SJSA1 (cell line): ENCODE measurements at regions not wholly inside any gene's neighbourhood (a gene's known extent, or its start where the extent isn't known, plus 50 kb on each side); places are given as distances from the start of the nearest gene placed in this dataset.

Source experiments
- DNase-seq, 2 experiments: peaks; one replicate each; pipeline ENCODE4 v3.0.0-alpha.2; 2015 to 2020; ENCODE audit warnings: low spot score in 2 of 2, low read depth in 1 of 2
- H3K27ac ChIP-seq: fragments of 250-450 bp; sonication (Bioruptor Pico); 2 replicates; pipeline ENCODE4 v1.5.1; 2020; ENCODE audit warnings: mild to moderate bottlenecking, moderate library complexity
- H3K27me3 ChIP-seq: fragments of 250-450 bp; sonication (Bioruptor Pico); replicated peaks from 2 replicates; pipeline ENCODE4 v1.5.1; 2020; ENCODE audit warnings: mild to moderate bottlenecking, moderate library complexity
- H3K36me3 ChIP-seq: fragments of 250-450 bp; sonication (Bioruptor Pico); 2 replicates; pipeline ENCODE4 v1.5.1; 2020; ENCODE audit warnings: mild to moderate bottlenecking
- H3K4me1 ChIP-seq: fragments of 250-450 bp; sonication (Bioruptor Pico); replicated peaks from 2 replicates; pipeline ENCODE4 v1.6.1; 2021; ENCODE audit warnings: mild to moderate bottlenecking
- H3K4me3 ChIP-seq: fragments of 250-450 bp; sonication (Bioruptor Pico); 2 replicates; pipeline ENCODE4 v1.5.1; 2020; ENCODE audit warnings: mild to moderate bottlenecking
- H3K9me3 ChIP-seq: fragments of 250-450 bp; sonication (Bioruptor Pico); replicated peaks from 2 replicates; pipeline ENCODE4 v1.5.1; 2020; ENCODE audit warnings: mild to moderate bottlenecking

GRCh38 chr3:25091934-25092333 lies 336.1 kb upstream of the RARB start:
- Histone ChIP-seq H3K36me3 (no peaks in the 10 kb centered on the region), H3K27me3 (no peaks in the 10 kb centered on the region), H3K9me3 (no peaks in the 10 kb centered on the region), H3K4me3 (no peak overlapping the region), H3K27ac (no peak overlapping the region), H3K4me1 (no peaks in the 10 kb centered on the region)
- DNase-seq: no peak

DNA sequence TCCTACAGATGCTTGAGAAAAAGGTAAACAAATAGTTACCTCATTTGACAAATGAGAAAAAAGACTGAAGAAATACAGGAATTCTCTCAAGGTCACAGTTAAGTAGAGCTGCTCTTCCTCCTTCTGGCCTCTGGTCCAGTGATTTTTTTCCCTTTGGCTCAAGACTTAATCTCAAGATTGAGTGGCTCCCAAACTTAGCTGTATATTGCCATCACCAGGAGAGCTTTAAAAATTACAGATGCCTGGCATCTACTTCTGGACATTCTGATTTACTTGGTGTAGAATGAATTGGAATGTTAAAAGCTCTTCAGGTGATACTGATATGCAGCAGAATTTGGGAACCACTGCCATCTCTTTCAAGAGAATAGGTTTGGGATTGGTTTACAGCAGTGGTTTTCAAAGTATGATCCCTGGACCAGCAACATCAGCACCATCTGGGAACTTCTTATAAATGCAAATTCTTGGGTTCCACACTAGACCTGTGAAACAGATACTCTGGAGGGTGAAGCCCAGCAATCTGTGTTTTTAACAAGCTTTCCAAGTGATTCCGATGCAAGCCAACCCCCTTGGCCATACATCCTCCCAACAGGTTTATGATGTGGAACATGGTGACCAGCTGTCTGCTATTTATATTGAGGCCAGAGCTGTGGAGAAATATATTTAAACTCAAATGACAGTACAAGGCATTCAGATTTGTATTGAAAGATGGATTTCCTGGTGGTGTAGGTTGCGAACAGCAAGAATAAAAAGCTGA lies 333.0 kb upstream of the RARB start:
- Histone ChIP-seq H3K9me3 (no peaks in the 10 kb centered on the region), H3K27ac (no peak overlapping the region), H3K4me1 (no peaks in the 10 kb centered on the region), H3K27me3 (no peaks in the 10 kb centered on the region), H3K36me3 (no peaks in the 10 kb centered on the region), H3K4me3 (no peak overlapping the region)
- DNase-seq: no peak

DNA sequence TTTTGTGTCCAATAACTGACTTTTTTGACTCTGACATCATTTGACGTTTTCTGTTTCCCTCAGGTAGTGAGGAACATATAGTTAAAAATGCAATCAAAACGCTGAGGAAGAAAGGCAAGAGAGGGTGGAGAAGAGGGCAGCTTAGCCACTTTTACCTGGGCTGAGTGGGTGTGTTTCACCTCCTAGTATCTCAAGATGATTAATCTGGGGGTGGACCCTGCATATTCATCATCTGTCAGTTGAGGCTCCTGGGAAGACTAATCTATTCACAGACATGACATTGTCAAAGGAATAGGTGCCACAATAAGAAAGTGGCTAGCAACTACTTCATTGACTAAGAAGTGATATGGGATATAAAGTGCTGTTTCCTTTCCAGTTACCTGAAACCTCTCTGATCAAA lies 331.5 kb upstream of the RARB start:
- Histone ChIP-seq H3K27ac (no peak overlapping the region), H3K9me3 (no peaks in the 10 kb centered on the region), H3K36me3 (no peaks in the 10 kb centered on the region), H3K4me3 (no peak overlapping the region), H3K4me1 (no peaks in the 10 kb centered on the region), H3K27me3 (no peaks in the 10 kb centered on the region)
- no peak for DNase-seq

DNA sequence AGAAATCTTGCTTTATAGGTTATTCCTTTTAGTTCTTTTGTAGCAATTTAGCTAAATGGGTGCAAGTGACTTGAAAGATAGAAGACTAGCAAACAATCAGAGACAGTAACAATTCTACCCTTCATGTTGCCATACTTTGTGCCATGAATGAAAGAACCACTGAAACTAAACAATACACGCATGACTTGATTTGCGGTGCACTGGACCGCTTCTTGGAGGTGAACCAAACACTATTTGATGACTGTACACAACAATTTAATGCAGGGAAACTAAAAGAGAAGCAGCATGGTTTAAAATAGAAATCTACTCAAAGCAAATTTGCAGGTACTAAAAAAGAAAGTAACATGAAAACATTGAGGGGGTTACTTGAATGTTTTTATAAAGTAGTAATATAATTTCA lies 331.0 kb upstream of the RARB start:
- Histone ChIP-seq H3K36me3 (no peaks in the 10 kb centered on the region), H3K27me3 (no peaks in the 10 kb centered on the region), H3K27ac (no peak overlapping the region), H3K9me3 (no peaks in the 10 kb centered on the region), H3K4me1 (no peaks in the 10 kb centered on the region), H3K4me3 (no peak overlapping the region)
- DNase-seq: no peak

- no peaks in the 10 kb centered on the region for H3K27me3 ChIP-seq
- no peaks in the 10 kb centered on the region for H3K4me1 ChIP-seq
- H3K9me3 ChIP-seq: no peaks in the 10 kb centered on the region
- DNase-seq: no peak
- no peak overlapping the region for H3K4me3 ChIP-seq
- no peak overlapping the region for H3K27ac ChIP-seq
- no peaks in the 10 kb centered on the region for H3K36me3 ChIP-seq
These were observed 328.4 kb upstream of the RARB start for GRCh38 chr3:25099666-25100065.

GRCh38 chr3:25103391-25103790 lies 324.7 kb upstream of the RARB start:
- no peak overlapping the region for H3K4me3 ChIP-seq

GRCh38 chr3:25107918-25108617 lies 320.0 kb upstream of the RARB start:
- H3K4me3 ChIP-seq: no peak overlapping the region
- no peaks in the 10 kb centered on the region for H3K9me3 ChIP-seq
- no peaks in the 10 kb centered on the region for H3K4me1 ChIP-seq
- H3K27ac ChIP-seq: no peak overlapping the region
- no peak for DNase-seq
- no peaks in the 10 kb centered on the region for H3K36me3 ChIP-seq
- no peaks in the 10 kb centered on the region for H3K27me3 ChIP-seq

More at GRCh38 chr3:25103391-25103790, 324.7 kb upstream of the RARB start:
- Histone ChIP-seq H3K4me1 (no peaks in the 10 kb centered on the region), H3K27ac (no peak overlapping the region), H3K36me3 (no peaks in the 10 kb centered on the region), H3K27me3 (no peaks in the 10 kb centered on the region), H3K9me3 (no peaks in the 10 kb centered on the region)
- DNase-seq: no peak

DNA sequence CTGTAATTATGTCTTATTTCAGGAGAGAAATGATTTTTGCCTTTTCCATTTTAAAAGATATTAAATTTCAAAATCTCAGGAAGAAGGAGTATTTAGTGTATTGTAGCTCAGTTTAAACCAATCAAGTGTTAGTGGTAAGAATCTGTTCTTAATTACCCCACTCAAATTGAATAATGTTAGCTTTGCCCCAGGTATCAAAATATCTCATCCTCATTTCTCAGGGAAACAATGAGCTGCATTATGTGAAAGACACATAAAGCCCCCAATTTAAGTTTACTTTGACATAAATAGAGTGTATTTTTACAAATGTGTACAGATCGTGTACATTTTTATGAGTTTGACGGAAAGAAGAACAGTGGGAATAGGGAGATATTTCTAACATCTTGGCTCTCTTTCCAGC lies 317.4 kb upstream of the RARB start:
- Histone ChIP-seq H3K27ac (no peak overlapping the region), H3K4me3 (no peak overlapping the region)

DNA sequence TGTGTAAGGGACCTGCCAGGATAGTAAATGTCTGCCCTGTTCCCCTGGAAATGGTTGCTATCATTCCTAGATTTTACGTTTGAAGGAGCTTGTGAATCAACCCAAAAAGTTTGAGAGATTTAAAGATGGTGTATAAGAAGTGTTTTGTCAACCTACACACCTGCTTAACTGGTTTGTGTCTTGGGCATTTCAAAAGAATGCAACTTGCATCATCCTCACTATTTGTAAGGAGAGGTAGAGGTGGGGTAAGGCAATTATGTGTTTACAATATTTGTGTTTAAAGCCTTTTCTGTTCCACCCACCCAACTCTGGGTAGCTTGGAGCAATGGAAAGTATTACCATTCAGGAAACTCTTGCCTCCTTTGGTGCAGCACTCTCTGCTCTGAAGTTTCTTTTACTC lies 314.2 kb upstream of the RARB start:
- H3K27ac ChIP-seq: no peak overlapping the region
- H3K36me3 ChIP-seq: no peaks in the 10 kb centered on the region
- H3K4me1 ChIP-seq: no peaks in the 10 kb centered on the region
- H3K9me3 ChIP-seq: no peaks in the 10 kb centered on the region
- no peaks in the 10 kb centered on the region for H3K27me3 ChIP-seq
- no peak overlapping the region for H3K4me3 ChIP-seq
- DNase-seq: no peak

More for the DNA sequence above, 317.4 kb upstream of the RARB start:
- H3K9me3 ChIP-seq: no peaks in the 10 kb centered on the region
- no peaks in the 10 kb centered on the region for H3K4me1 ChIP-seq
- H3K36me3 ChIP-seq: no peaks in the 10 kb centered on the region
- DNase-seq: no peak
- no peaks in the 10 kb centered on the region for H3K27me3 ChIP-seq

- H3K36me3 ChIP-seq: no peaks in the 10 kb centered on the region
- H3K27ac ChIP-seq: no peak overlapping the region
- no peak for DNase-seq
- H3K4me3 ChIP-seq: no peak overlapping the region
- H3K4me1 ChIP-seq: no peaks in the 10 kb centered on the region
- no peaks in the 10 kb centered on the region for H3K9me3 ChIP-seq
- no peaks in the 10 kb centered on the region for H3K27me3 ChIP-seq
These were observed 313.5 kb upstream of the RARB start for GRCh38 chr3:25114532-25114931.

DNA sequence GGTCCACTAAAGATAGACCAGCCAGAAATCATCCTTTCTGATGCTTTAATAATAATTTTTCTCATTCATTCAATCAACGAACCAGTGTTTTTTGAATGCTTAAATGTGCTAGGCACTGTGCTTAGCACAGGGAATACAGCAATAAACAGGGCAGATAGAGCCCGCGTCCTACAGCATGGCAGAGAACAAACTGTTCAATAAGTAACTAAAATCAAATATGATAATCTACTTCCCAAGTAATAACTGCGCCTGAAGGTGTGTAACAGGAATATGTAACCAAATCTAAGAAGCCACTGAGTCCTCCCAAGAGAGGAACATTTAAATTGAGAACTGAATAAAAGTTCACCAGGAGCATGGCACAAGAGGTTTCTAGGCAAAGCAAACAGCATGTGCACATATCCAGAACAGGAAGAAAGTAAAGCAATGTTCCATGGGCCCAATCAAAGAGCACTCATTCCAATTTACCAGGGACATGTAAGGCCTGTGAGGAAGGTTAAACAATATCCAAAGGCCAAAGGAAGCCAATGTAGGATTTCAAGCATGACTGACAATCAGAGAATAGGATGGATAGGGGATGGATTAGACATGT lies 311.0 kb upstream of the RARB start:
- Histone ChIP-seq H3K4me1 (no peaks in the 10 kb centered on the region), H3K9me3 (no peaks in the 10 kb centered on the region), H3K27me3 (no peaks in the 10 kb centered on the region), H3K4me3 (no peak overlapping the region), H3K27ac (no peak overlapping the region), H3K36me3 (no peaks in the 10 kb centered on the region)
- no peak for DNase-seq

DNA sequence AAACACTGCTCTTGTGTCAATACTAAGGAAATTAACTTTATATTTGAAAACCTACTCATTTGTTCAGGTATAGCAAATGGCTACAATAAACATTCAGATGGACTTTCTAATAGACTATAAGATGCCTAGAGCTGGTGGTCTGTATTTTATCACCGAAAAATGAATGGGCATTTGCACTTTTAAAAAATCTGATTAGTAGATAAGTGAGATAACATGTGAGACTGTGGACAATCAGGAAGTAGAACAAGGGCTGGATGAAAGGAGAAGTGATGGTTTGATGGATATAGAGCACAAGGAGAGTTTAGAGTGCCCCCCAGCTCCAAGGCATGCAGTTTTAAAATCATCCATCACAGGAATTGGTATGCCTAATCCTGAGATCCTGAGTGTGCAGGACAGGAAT lies 308.4 kb upstream of the RARB start:
- Histone ChIP-seq H3K4me1 (no peaks in the 10 kb centered on the region), H3K4me3 (no peak overlapping the region), H3K36me3 (no peaks in the 10 kb centered on the region), H3K27me3 (no peaks in the 10 kb centered on the region), H3K27ac (no peak overlapping the region), H3K9me3 (no peaks in the 10 kb centered on the region)
- no peak for DNase-seq

GRCh38 chr3:25120665-25121064 lies 307.4 kb upstream of the RARB start:
- Histone ChIP-seq H3K4me3 (no peak overlapping the region), H3K4me1 (no peaks in the 10 kb centered on the region), H3K27me3 (no peaks in the 10 kb centered on the region), H3K9me3 (no peaks in the 10 kb centered on the region), H3K36me3 (no peaks in the 10 kb centered on the region), H3K27ac (no peak overlapping the region)
- DNase-seq: no peak

DNA sequence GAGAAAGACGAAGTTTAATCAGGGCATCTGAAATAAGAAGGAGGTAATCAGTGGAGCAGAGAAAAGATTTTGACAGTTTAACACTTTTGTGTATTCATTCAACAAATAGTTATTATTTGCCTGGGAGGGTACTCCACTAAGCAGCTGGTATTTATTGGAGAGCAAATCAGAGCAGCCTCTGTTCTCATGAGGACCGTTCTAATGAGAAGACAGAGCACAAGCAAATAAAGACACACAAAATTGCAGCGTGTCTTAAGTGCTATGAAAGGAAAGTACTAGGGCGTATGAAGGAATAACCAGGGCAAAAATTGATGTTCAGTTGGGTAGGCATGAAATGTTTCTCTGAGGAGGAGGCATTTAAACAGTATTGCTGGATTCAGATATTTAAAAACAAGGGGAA lies 302.9 kb upstream of the RARB start:
- Histone ChIP-seq H3K9me3 (no peaks in the 10 kb centered on the region), H3K27me3 (no peaks in the 10 kb centered on the region), H3K27ac (no peak overlapping the region), H3K4me1 (no peaks in the 10 kb centered on the region), H3K36me3 (no peaks in the 10 kb centered on the region), H3K4me3 (no peak overlapping the region)
- no peak for DNase-seq
